ENCODE measurements at regions not wholly inside any gene's neighbourhood (a gene's known extent, or its start where the extent isn't known, plus 50 kb on each side); places are given as distances from the start of the nearest gene placed in this dataset.

DNA sequence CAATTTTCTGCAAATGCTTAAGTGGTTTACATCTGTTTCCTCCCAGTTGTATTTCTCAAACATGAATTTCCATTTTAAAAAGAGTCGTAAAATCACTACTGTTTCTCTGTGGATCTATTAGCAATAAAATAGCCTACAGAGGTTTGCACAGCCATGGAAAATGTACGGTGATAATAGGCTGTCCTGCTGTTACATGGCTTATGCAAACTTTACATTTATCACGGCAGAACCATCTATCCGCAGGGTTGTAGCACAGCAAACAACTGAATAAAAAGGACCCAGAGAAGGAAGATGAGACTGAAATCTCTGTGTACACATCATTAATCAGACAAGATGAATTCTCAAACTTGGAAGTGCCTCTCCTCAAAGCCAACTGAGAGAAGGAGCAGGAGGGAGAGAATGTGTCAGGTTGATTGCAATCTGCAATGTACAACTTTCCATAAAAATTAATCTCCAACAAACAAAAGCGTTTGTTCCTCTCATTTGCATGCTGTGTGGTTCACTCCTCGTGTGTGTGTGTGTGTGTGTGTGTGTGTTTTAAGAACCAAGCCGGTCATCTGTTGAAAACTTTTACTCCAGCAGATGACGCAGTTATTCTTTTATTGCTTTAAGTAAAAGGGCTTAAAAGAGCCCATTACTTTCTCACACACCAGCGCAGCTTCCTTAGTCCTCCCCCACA lies 279.3 kb downstream of the SKAP2 start:
- Histone ChIP-seq H3K27me3 (ENCODE audit: low read length) (no peaks in the 10 kb centered on the region), H3K9me2 (replicated peaks; ENCODE audit: insufficient read depth, low read length) (no peaks in the 10 kb centered on the region), H3K4me1 (ENCODE audit: low read length) (no peaks in the 10 kb centered on the region), H4K20me1 (ENCODE audit: insufficient read depth, low read depth, low read length) (no peaks in the 10 kb centered on the region), H3K9me3 (ENCODE audit: low read length) (no peaks in the 10 kb centered on the region), H3K9ac (ENCODE audit: low read length) (no peak overlapping the region), H3K79me2 (ENCODE audit: low read length) (no peaks in the 10 kb centered on the region), H3K36me3 (ENCODE audit: insufficient read depth, low read length) (no peaks in the 10 kb centered on the region), H3K27ac (ENCODE audit: low read length) (no peak overlapping the region), H3K4me3 (ENCODE audit: low read length) (no peak overlapping the region), H3K4me2 (ENCODE audit: low read depth, low read length, poor library complexity, severe bottlenecking) (no peak overlapping the region), H2AFZ (ENCODE audit: low read length) (no peak overlapping the region)
- no peak for DNase-seq

DNA sequence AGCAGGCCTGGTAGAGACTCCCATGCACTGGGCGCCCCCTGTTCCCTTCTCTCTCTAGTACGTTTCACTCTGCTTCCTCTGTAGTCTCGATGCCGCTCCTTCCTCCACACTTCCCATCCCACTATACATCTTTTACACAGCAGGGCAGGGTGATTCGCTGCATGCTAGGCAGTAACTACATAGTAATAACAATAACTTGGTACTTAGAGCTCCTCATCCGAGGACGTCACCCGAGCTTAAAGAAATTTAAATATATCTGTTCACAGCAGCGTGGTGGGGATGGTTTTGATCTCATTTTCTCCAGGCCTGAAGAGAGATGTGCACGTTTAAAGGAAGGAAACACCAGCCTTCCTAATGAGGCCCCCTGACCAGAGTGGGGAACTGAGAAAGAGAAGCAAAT lies 276.9 kb downstream of the SKAP2 start:
- no peaks in the 10 kb centered on the region for H4K20me1 ChIP-seq (ENCODE audit: insufficient read depth, low read depth, low read length)
- no peak for DNase-seq
- no peak overlapping the region for H3K27ac ChIP-seq (ENCODE audit: low read length)
- H2AFZ ChIP-seq (ENCODE audit: low read length): no peak overlapping the region
- no peaks in the 10 kb centered on the region for H3K79me2 ChIP-seq (ENCODE audit: low read length)
- no peaks in the 10 kb centered on the region for H3K27me3 ChIP-seq (ENCODE audit: low read length)
- H3K4me1 ChIP-seq (ENCODE audit: low read length): no peaks in the 10 kb centered on the region
- H3K9me3 ChIP-seq (ENCODE audit: low read length): no peaks in the 10 kb centered on the region
- no peak overlapping the region for H3K4me3 ChIP-seq (ENCODE audit: low read length)
- no peak overlapping the region for H3K4me2 ChIP-seq (ENCODE audit: low read depth, low read length, poor library complexity, severe bottlenecking)
- H3K36me3 ChIP-seq (ENCODE audit: insufficient read depth, low read length): no peaks in the 10 kb centered on the region
- H3K9ac ChIP-seq (ENCODE audit: low read length): no peak overlapping the region
- H3K9me2 ChIP-seq (replicated peaks; ENCODE audit: insufficient read depth, low read length): no peaks in the 10 kb centered on the region

DNA sequence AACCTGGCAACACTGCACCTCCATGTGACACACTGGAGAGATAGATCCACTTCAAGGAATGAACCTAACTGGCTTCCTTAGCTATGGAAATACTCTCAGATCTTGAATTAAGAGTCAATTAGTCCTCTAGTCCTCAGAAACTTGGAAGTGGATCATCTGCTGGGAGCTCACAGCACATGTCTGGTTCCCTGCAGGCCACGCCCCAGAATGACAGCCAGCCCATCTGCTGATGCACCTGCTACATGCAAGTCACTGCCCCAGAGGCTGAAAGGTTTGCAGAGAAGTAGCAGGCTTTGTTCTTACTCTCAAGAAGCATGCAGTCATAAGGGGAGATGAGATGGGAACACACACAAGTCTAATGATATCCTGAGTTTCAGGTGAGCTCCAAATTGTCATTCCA lies 275.9 kb downstream of the SKAP2 start:
- DNase-seq: no peak
- H3K4me2 ChIP-seq (ENCODE audit: low read depth, low read length, poor library complexity, severe bottlenecking): no peak overlapping the region
- H2AFZ ChIP-seq (ENCODE audit: low read length): no peak overlapping the region
- no peaks in the 10 kb centered on the region for H4K20me1 ChIP-seq (ENCODE audit: insufficient read depth, low read depth, low read length)
- H3K4me1 ChIP-seq (ENCODE audit: low read length): no peaks in the 10 kb centered on the region
- no peak overlapping the region for H3K4me3 ChIP-seq (ENCODE audit: low read length)
- no peaks in the 10 kb centered on the region for H3K9me2 ChIP-seq (replicated peaks; ENCODE audit: insufficient read depth, low read length)
- H3K27ac ChIP-seq (ENCODE audit: low read length): no peak overlapping the region
- H3K9ac ChIP-seq (ENCODE audit: low read length): no peak overlapping the region
- no peaks in the 10 kb centered on the region for H3K9me3 ChIP-seq (ENCODE audit: low read length)
- H3K27me3 ChIP-seq (ENCODE audit: low read length): no peaks in the 10 kb centered on the region
- H3K36me3 ChIP-seq (ENCODE audit: insufficient read depth, low read length): no peaks in the 10 kb centered on the region
- H3K79me2 ChIP-seq (ENCODE audit: low read length): no peaks in the 10 kb centered on the region

DNA sequence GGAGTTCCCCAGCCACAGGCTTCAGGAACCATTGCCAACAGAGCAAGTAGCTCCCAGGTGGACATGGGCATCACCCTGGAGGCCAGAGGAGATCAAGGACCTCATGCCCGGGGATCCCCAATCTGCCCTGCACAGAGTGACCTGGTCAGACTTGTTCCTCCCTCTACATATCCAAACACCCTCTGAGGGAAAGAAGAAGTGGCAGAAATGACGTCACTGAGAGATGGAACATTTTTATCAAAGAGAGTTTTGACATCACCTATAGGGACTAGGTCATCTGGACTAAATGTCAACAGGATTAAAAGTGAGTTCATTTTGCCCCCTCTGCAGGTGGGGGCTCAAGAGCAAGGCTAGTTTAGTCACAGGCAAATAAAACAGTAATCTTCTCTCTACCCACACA lies 273.7 kb downstream of the SKAP2 start:
- Histone ChIP-seq H3K9ac (ENCODE audit: low read length) (no peak overlapping the region), H3K9me3 (ENCODE audit: low read length) (no peaks in the 10 kb centered on the region), H3K9me2 (replicated peaks; ENCODE audit: insufficient read depth, low read length) (no peaks in the 10 kb centered on the region), H3K4me2 (ENCODE audit: low read depth, low read length, poor library complexity, severe bottlenecking) (no peak overlapping the region), H2AFZ (ENCODE audit: low read length) (no peak overlapping the region), H3K4me1 (ENCODE audit: low read length) (no peaks in the 10 kb centered on the region), H3K4me3 (ENCODE audit: low read length) (no peak overlapping the region), H3K27me3 (ENCODE audit: low read length) (no peaks in the 10 kb centered on the region), H3K36me3 (ENCODE audit: insufficient read depth, low read length) (no peaks in the 10 kb centered on the region), H3K79me2 (ENCODE audit: low read length) (no peaks in the 10 kb centered on the region), H4K20me1 (ENCODE audit: insufficient read depth, low read depth, low read length) (no peaks in the 10 kb centered on the region), H3K27ac (ENCODE audit: low read length) (no peak overlapping the region)
- DNase-seq: no peak

DNA sequence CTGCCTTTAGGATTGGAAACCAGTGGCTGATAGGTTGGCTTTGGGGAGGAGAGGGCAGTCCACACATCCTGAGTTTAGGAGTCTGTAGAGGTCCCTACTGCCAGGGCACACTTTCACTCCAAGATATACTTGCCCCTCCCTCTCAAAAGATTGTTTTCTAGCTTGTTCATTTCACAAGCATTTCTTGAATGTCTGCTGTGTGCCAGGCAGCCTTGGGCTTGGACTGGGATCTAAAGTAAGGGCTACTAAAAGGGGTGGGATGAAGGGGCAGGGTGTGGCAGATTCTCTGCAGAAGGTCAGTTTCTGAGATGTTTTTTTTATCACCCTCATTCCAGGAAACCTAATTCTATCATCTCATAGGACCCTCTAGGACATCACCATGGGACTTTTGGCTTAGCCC lies 272.4 kb downstream of the SKAP2 start:
- no peak overlapping the region for H2AFZ ChIP-seq (ENCODE audit: low read length)
- no peaks in the 10 kb centered on the region for H3K4me1 ChIP-seq (ENCODE audit: low read length)
- H3K79me2 ChIP-seq (ENCODE audit: low read length): no peaks in the 10 kb centered on the region
- no peak overlapping the region for H3K9ac ChIP-seq (ENCODE audit: low read length)
- no peaks in the 10 kb centered on the region for H3K9me3 ChIP-seq (ENCODE audit: low read length)
- H3K9me2 ChIP-seq (replicated peaks; ENCODE audit: insufficient read depth, low read length): no peaks in the 10 kb centered on the region
- no peaks in the 10 kb centered on the region for H3K36me3 ChIP-seq (ENCODE audit: insufficient read depth, low read length)
- DNase-seq: no peak
- no peak overlapping the region for H3K4me2 ChIP-seq (ENCODE audit: low read depth, low read length, poor library complexity, severe bottlenecking)
- H4K20me1 ChIP-seq (ENCODE audit: insufficient read depth, low read depth, low read length): no peaks in the 10 kb centered on the region
- H3K27me3 ChIP-seq (ENCODE audit: low read length): no peaks in the 10 kb centered on the region
- H3K27ac ChIP-seq (ENCODE audit: low read length): no peak overlapping the region
- H3K4me3 ChIP-seq (ENCODE audit: low read length): no peak overlapping the region

DNA sequence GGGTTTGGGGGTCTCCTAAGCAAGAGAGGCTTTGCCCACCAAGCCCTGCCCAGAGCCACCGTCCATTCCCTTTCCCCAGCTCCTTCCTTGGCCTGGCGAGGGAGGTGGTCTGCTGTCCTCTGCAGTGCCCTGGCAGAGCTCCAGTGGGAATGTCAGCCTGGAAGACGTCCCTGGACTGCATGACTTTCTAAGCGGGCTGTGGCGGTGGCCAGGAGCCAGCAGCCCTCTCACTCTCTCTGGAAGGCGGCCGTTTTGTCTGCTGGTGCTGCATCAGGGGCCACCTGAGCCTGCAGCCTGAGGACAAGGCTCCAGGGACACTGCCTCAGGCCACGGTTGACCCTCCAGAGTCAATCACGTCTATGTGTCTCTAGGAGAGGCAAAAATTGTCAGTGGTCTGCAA lies 271.0 kb downstream of the SKAP2 start:
- Histone ChIP-seq H3K4me2 (ENCODE audit: low read depth, low read length, poor library complexity, severe bottlenecking) (no peak overlapping the region), H3K9ac (ENCODE audit: low read length) (no peak overlapping the region), H3K4me1 (ENCODE audit: low read length) (no peaks in the 10 kb centered on the region), H3K27me3 (ENCODE audit: low read length) (no peaks in the 10 kb centered on the region), H3K27ac (ENCODE audit: low read length) (no peak overlapping the region), H3K9me3 (ENCODE audit: low read length) (no peaks in the 10 kb centered on the region), H3K36me3 (ENCODE audit: insufficient read depth, low read length) (no peaks in the 10 kb centered on the region), H2AFZ (ENCODE audit: low read length) (no peak overlapping the region), H3K79me2 (ENCODE audit: low read length) (no peaks in the 10 kb centered on the region), H4K20me1 (ENCODE audit: insufficient read depth, low read depth, low read length) (no peaks in the 10 kb centered on the region), H3K4me3 (ENCODE audit: low read length) (no peak overlapping the region), H3K9me2 (replicated peaks; ENCODE audit: insufficient read depth, low read length) (no peaks in the 10 kb centered on the region)
- DNase-seq: no peak

DNA sequence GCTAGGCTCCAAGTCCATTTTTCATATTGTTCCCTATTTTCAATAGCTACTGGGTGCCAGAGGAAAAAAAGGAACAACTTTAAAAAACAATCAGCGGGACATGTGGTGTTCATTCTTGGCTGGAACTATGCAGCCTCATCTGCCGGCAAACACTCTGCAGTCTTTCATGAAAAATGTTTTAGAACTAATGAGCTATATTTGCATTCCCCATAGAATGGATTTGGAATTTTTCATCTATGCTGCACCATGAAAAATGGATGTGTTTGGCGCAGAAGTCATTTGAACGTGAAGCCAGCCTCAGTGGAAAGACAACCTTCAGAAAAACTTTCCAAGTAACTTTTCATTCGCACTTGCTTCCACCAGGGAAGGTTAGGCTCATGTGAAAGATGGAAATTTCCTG lies 270.5 kb downstream of the SKAP2 start:
- H3K9me2 ChIP-seq (replicated peaks; ENCODE audit: insufficient read depth, low read length): no peaks in the 10 kb centered on the region
- H3K9me3 ChIP-seq (ENCODE audit: low read length): no peaks in the 10 kb centered on the region
- no peak overlapping the region for H2AFZ ChIP-seq (ENCODE audit: low read length)
- H3K27ac ChIP-seq (ENCODE audit: low read length): no peak overlapping the region
- H3K79me2 ChIP-seq (ENCODE audit: low read length): no peaks in the 10 kb centered on the region
- no peak overlapping the region for H3K4me3 ChIP-seq (ENCODE audit: low read length)
- no peaks in the 10 kb centered on the region for H3K36me3 ChIP-seq (ENCODE audit: insufficient read depth, low read length)
- no peak overlapping the region for H3K9ac ChIP-seq (ENCODE audit: low read length)
- no peaks in the 10 kb centered on the region for H3K27me3 ChIP-seq (ENCODE audit: low read length)
- no peak for DNase-seq
- no peaks in the 10 kb centered on the region for H3K4me1 ChIP-seq (ENCODE audit: low read length)
- H4K20me1 ChIP-seq (ENCODE audit: insufficient read depth, low read depth, low read length): no peaks in the 10 kb centered on the region
- H3K4me2 ChIP-seq (ENCODE audit: low read depth, low read length, poor library complexity, severe bottlenecking): no peak overlapping the region

DNA sequence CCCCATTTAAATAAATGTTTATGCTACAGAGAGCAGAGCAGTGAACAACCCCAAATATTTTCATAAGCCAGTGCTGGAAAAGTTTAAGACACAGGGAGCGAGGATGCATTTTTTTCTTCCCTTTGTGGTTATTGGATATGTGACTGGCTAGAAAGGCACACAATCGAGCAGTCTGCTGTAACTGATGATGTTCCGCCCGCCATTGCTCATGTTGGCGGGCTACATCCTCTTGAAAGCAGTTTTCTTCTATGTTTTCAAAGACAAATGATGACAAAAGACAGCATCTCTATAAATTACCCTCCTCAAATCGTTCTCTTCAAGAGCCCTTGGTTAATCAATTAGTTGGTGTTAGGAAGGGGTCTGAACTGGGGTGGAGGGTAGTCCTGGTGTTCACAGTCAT lies 269.8 kb downstream of the SKAP2 start:
- H2AFZ ChIP-seq (ENCODE audit: low read length): no peak overlapping the region

DNA sequence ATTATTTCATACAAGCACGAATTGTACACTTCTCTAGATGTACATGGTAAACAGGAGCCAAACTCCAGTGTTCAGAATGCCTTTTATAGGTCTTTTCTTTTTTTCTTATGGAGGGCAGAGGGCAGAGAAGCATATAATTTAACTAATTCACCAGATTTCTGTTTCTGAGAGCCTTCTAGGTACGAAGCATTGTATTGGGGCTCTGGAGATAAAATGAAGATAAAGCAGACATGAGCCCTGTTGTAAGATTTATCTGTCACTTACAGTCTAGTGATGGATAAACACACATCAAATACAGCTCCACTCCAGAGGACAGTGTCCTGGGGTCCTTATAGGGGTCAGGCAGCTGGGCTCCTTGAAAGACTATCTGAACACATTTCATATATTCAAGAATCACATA lies 265.5 kb downstream of the SKAP2 start:
- no peak overlapping the region for H3K4me3 ChIP-seq (ENCODE audit: low read length)
- H3K4me1 ChIP-seq (ENCODE audit: low read length): no peaks in the 10 kb centered on the region
- H3K27me3 ChIP-seq (ENCODE audit: low read length): no peaks in the 10 kb centered on the region
- H3K27ac ChIP-seq (ENCODE audit: low read length): no peak overlapping the region
- H3K9ac ChIP-seq (ENCODE audit: low read length): no peak overlapping the region
- DNase-seq: no peak
- H3K36me3 ChIP-seq (ENCODE audit: insufficient read depth, low read length): no peaks in the 10 kb centered on the region
- no peaks in the 10 kb centered on the region for H3K9me3 ChIP-seq (ENCODE audit: low read length)
- no peak overlapping the region for H2AFZ ChIP-seq (ENCODE audit: low read length)
- H3K79me2 ChIP-seq (ENCODE audit: low read length): no peaks in the 10 kb centered on the region
- H4K20me1 ChIP-seq (ENCODE audit: insufficient read depth, low read depth, low read length): no peaks in the 10 kb centered on the region
- H3K4me2 ChIP-seq (ENCODE audit: low read depth, low read length, poor library complexity, severe bottlenecking): no peak overlapping the region
- H3K9me2 ChIP-seq (replicated peaks; ENCODE audit: insufficient read depth, low read length): no peaks in the 10 kb centered on the region

More for the DNA sequence above, 269.8 kb downstream of the SKAP2 start:
- H3K79me2 ChIP-seq (ENCODE audit: low read length): no peaks in the 10 kb centered on the region
- H3K27ac ChIP-seq (ENCODE audit: low read length): no peak overlapping the region
- no peak overlapping the region for H3K4me2 ChIP-seq (ENCODE audit: low read depth, low read length, poor library complexity, severe bottlenecking)
- no peak for DNase-seq
- no peaks in the 10 kb centered on the region for H4K20me1 ChIP-seq (ENCODE audit: insufficient read depth, low read depth, low read length)
- no peaks in the 10 kb centered on the region for H3K9me2 ChIP-seq (replicated peaks; ENCODE audit: insufficient read depth, low read length)
- no peaks in the 10 kb centered on the region for H3K4me1 ChIP-seq (ENCODE audit: low read length)
- no peak overlapping the region for H3K9ac ChIP-seq (ENCODE audit: low read length)
- no peaks in the 10 kb centered on the region for H3K36me3 ChIP-seq (ENCODE audit: insufficient read depth, low read length)
- no peaks in the 10 kb centered on the region for H3K27me3 ChIP-seq (ENCODE audit: low read length)
- H3K4me3 ChIP-seq (ENCODE audit: low read length): no peak overlapping the region
- H3K9me3 ChIP-seq (ENCODE audit: low read length): no peaks in the 10 kb centered on the region
